Activated T-helper 1 cell treated with anti-CD3 and anti-CD28 coated beads, Interleukin-12 subunit alpha, Interleukin-12 subunit beta, Interleukin-2, Interleukin-4 antibody, amounts not matched to agents 30 ng/mL and 10 ng/mL and 1 ng/mL, durations not matched to agents 14 hours and 24 hours and 36 hours (primary cell): ENCODE measurements at regions not wholly inside any gene's neighbourhood (a gene's known extent, or its start where the extent isn't known, plus 50 kb on each side); places are given as distances from the start of the nearest gene placed in this dataset.
"Not testable (repeated sequence)": the region's sequence is repeated elsewhere in the genome, so short reads cannot be mapped to it uniquely, and the experiment has no call there.

Source experiments
- DNase-seq: peaks from one replicate; pipeline ENCODE4 v3.0.0; 2021; ENCODE audit warnings: low spot score
- H3K27ac Mint-ChIP-seq: one replicate; pipeline ENCODE4 v1.8.0; 2021; ENCODE audit warnings: mild to moderate bottlenecking, mixed read lengths
- H3K27me3 Mint-ChIP-seq: one replicate; pipeline ENCODE4 v1.8.0; 2022; ENCODE audit warnings: mild to moderate bottlenecking, moderate library complexity, mixed read lengths; ENCODE audit not compliant: insufficient read depth
- H3K36me3 Mint-ChIP-seq: one replicate; pipeline ENCODE4 v1.8.0; 2021; ENCODE audit warnings: low read depth, mixed read lengths
- H3K4me1 Mint-ChIP-seq: one replicate; pipeline ENCODE4 v1.8.0; 2021; ENCODE audit warnings: low read depth, mixed read lengths
- H3K4me3 Mint-ChIP-seq: one replicate; pipeline ENCODE4 v1.8.0; 2021; ENCODE audit warnings: mild to moderate bottlenecking, moderate library complexity, mixed read lengths
- H3K9me3 Mint-ChIP-seq: one replicate; pipeline ENCODE4 v1.8.0; 2021; ENCODE audit warnings: mixed read lengths
- intact Hi-C: fragments of 100-400 bp; cut with micrococcal nuclease; formaldehyde crosslinking; loops from one replicate; pipeline ENCODE4 v1.15.1; 2024

DNA sequence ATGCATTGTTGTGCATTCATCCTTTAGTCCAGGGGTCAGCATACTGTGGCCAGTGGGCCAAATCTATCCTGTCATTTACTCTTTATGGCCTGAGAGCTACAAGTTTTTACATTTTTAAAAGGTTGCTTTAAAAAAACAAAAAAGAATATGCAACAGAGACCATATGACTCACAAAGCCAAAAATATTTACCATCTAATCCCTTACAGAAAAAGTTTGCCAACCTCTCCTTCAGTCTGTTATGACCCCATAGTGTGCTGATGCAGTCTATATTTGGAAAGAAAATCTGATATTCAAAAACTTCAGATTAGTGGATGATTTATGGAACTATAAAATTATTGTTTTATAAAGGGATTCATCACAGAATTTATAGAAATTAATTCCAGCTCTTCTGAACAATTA lies 237.5 kb upstream of the IL12A start:
- Mint-ChIP-seq H3K36me3 (no peaks in the 10 kb centered on the region), H3K27ac (no peak overlapping the region), H3K4me3 (no peak overlapping the region), H3K9me3 (no peaks in the 10 kb centered on the region), H3K4me1 (no peaks in the 10 kb centered on the region), H3K27me3 (no peaks in the 10 kb centered on the region)
- intact Hi-C loops, result no loop called here
- DNase-seq, result no peak

DNA sequence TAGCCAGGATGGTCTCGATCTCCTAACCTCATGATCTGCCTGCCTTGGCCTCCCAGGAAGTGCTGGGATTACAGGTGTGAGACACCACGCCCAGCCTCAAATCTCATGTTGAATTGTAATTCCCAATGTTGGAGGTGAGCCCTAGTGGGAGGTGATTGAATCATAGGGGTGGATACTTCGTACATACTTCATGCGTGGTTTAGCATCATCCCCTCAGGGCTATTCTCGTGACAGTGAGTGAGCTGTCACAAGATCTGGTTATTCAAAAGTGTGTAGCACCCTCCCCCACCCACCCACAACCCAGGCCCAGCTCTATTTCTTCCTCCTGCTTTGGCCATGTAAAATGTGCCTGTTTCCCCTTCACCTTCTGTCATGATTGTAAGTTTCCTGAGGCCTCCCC lies 236.9 kb upstream of the IL12A start:
- Mint-ChIP-seq H3K36me3 (no peaks in the 10 kb centered on the region), H3K4me1 (no peaks in the 10 kb centered on the region), H3K27me3 (no peaks in the 10 kb centered on the region), H3K4me3 (no peak overlapping the region), H3K9me3 (peaks cover 2% of the 10 kb centered on the region), H3K27ac (no peak overlapping the region)
- intact Hi-C loops, result no loop called here
- DNase-seq, result no peak

DNA sequence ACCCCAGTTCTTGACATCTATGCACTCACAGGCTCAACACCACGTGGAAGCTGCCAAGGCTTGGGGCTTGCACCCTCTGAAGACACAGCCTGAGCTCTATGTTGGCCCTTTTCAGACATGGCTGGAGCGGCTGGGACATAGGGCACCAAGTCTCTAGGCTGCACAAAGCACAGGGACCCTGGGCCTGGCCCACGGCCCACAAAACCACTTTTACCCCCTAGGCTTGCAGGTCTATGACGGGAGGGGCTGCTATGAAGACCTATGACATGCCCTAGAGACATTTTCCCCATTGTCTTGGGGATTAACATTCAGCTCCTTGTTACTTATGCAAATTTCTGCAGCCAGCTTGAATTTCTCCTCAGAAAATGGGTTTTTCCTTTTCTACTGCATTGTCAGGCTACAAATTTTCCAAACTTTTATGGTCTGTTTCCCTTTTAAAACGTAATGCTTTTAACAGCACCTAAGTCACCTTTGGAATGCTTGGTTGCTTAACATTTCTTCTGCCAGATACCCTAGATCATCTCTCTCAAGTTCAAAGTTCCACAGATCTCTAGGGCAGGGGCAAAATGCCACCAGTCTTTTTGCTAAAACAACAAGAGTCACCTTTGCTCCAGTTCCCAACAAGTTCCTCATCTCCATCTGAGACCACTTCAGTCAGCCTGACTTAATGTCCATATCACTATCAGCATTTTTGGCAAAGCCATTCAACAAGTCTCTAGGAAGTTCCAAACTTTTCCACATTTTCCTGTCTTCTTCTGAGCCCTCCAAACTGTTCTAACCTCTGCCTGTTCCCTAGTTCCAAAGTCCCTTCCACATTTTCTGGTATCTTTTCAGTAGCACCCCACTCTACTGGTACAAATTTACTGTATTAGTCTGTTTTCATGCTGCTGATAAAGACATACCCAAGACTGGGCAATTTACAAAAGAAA lies 232.1 kb upstream of the IL12A start:
- H3K27ac Mint-ChIP-seq, H3K4me3 Mint-ChIP-seq, DNase-seq, H3K36me3 Mint-ChIP-seq, intact Hi-C loops, H3K9me3 Mint-ChIP-seq, H3K4me1 Mint-ChIP-seq: not testable (repeated sequence)
- H3K27me3 Mint-ChIP-seq, result peaks cover 11% of the 10 kb centered on the region

DNA sequence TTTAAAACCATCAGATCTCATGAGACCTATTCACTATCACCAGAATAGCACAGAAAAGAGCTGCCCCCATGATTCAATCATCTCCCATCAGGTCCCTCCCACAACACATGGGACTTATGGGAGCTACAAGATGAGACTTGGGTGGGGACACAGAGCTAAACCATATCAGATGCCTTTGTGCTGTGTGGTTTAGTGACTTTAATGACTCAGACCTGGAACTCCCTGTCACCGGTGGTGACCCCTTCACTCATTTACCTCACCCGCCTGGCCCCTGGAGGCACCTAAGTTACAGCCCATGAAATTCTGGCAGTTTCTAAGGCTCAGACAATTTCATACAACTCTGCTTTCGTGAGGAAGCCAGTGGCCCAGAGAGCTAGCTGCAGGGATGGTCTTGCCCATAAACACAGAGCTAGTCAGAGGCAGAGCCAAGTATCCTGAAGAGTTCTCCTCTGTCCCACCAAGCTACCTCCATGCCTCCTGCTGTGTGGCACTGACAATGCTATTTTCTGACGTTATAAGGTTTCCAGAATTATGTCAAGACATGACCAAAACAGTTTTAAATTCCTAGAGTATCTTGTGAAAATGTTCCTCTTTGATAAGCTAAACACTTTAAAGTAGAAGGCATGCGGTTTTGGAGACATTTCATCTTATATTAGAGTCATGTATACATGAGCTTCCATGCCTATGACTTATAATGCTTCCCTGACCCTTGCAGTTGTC lies 231.1 kb upstream of the IL12A start:
- H3K27ac Mint-ChIP-seq, result no peak overlapping the region
- peaks cover 3% of the 10 kb centered on the region for H3K9me3 Mint-ChIP-seq
- no peaks in the 10 kb centered on the region for H3K4me1 Mint-ChIP-seq
- peaks cover 19% of the 10 kb centered on the region for H3K27me3 Mint-ChIP-seq
- H3K36me3 Mint-ChIP-seq, result no peaks in the 10 kb centered on the region
- intact Hi-C loops, result no loop called here
- no peak for DNase-seq
- no peak overlapping the region for H3K4me3 Mint-ChIP-seq

DNA sequence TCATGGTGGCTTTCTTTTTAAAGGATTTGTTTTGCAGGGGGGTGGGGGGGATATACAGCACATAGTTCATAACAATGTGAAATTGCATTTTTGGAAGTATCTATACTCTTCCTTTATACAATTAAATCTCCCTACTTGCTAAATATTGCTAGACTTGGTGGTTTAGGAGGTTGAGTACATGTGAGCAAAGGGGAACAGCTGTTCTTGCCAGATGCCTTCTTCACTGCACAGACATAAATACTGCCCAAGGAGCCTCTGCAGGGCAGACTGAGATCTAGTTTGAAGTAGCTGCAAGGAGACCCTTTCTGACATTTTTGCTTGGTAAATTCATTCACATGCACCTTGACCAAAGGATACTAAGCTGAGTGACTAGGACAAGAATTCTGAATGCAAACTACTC lies 228.6 kb upstream of the IL12A start:
- no peak for DNase-seq
- Mint-ChIP-seq H3K4me3 (no peak overlapping the region), H3K9me3 (peaks cover 3% of the 10 kb centered on the region), H3K27ac (no peak overlapping the region), H3K36me3 (no peaks in the 10 kb centered on the region), H3K27me3 (peaks cover 32% of the 10 kb centered on the region), H3K4me1 (no peaks in the 10 kb centered on the region)
- intact Hi-C loops, result loop anchor here (5.0 to 10.0 kb wide), 2 partner anchors 467 to 1655 kb away; partner anchors contain the start of genes C3orf80 and SHOX2

DNA sequence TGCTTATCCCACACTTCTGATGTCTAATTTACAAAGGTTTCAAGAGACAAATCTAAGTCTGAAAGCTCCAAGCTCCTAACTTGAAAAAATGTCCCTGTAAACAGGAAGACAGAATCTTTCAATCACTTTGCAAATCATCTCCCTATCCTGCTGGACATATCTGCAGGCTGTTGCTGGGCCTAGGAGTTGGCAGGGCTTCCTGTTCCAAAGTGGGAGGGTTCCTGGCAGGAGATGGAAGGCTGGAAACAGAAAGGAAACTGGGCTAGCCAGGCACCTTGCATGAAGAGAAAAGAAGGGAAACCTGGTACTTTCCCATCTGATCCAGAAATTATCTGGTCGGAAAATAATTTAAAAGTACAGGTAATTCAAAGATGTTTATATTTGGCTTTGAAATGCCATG lies 227.3 kb upstream of the IL12A start:
- Mint-ChIP-seq H3K9me3 (peaks cover 3% of the 10 kb centered on the region), H3K27ac (no peak overlapping the region), H3K4me3 (no peak overlapping the region), H3K36me3 (no peaks in the 10 kb centered on the region), H3K4me1 (peaks cover 10% of the 10 kb centered on the region), H3K27me3 (peaks cover 46% of the 10 kb centered on the region)
- DNase-seq, result no peak
- intact Hi-C loops, result loop anchor here (5.0 to 10.0 kb wide), 2 partner anchors 466 to 1657 kb away; partner anchors contain the start of genes C3orf80 and SHOX2

DNA sequence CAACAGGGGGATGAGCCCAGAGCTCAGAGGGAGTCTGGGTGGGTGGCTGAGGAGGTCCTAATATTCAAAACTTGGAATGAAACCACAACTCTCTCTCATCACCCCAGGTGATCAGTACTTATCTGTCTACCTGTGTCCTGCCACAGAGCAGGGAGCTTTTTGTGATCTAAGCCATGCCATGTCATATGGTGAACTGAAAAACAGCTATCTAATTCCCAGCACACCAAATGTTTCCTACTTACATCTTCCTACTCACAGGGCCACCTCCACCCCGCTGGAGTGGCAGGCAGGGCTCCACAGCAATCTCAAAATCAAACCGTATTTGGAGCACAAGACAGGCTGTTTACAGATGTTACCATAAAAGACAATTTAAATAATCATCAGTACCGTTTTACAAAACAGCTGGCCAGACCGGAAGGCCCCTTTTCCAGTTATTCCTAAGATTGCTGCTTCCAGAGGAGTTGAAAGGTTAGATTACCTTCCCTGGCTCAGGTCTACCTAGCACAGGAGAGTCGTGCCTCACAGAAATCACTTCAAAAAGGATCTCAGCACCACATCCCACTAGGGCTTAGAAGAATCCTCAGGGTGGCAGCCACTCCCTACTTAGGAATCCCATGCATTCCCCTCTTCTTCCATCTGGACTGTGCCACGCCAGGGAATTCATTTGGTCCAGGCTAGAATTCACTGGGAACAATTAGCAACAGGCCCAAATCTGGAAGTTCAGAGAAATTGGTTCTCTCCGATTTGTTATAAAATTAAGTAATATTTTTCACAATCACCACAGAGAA lies 226.6 kb upstream of the IL12A start:
- Mint-ChIP-seq H3K27me3 (peaks cover 52% of the 10 kb centered on the region), H3K9me3 (no peaks in the 10 kb centered on the region), H3K36me3 (no peaks in the 10 kb centered on the region), H3K4me1 (peaks cover 10% of the 10 kb centered on the region), H3K4me3 (peak overlapping the region; percentile 15), H3K27ac (no peak overlapping the region)
- no peak for DNase-seq
- intact Hi-C loops, result loop anchor here (5.0 to 10.0 kb wide), 2 partner anchors 465 to 1657 kb away; partner anchors contain the start of genes C3orf80 and SHOX2

DNA sequence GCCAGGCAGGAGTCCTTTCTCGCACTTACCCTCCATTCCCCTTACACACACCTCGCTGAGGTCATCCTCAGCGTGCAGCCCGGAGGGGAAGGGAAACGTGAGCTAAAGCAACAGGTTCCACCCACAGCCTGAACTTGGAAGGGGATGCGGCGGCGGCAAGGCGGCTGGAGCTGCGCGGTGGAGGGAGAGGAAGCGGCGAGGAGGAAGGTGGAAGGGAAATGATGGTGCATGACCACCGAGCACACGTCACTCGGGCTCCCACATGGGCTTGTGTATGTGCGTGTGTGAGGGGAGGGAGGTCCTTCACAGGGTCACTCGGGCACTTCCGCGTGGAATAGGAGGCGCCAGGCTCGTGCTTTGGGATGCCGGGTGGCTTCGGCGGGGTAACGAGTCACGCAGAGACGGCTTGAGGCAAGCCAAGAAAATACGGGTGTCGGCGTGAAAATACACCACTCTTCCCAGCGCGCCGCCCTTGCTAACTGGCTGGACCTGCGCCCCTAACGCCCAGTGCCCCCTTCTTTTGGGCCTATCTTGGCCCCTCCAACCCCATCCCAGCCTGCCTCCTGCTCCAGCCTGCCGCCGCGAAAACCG lies 225.5 kb upstream of the IL12A start:
- Mint-ChIP-seq H3K4me1 (peaks cover 10% of the 10 kb centered on the region), H3K27me3 (peaks cover 60% of the 10 kb centered on the region), H3K4me3 (peak overlapping the region; percentile 87), H3K9me3 (no peaks in the 10 kb centered on the region), H3K27ac (peak overlapping the region; percentile 67), H3K36me3 (no peaks in the 10 kb centered on the region)
- intact Hi-C loops, result loop anchor here (5.0 to 10.0 kb wide), 2 partner anchors 464 to 1658 kb away; partner anchors contain the start of genes C3orf80 and SHOX2
- peak; percentile 16 for DNase-seq

DNA sequence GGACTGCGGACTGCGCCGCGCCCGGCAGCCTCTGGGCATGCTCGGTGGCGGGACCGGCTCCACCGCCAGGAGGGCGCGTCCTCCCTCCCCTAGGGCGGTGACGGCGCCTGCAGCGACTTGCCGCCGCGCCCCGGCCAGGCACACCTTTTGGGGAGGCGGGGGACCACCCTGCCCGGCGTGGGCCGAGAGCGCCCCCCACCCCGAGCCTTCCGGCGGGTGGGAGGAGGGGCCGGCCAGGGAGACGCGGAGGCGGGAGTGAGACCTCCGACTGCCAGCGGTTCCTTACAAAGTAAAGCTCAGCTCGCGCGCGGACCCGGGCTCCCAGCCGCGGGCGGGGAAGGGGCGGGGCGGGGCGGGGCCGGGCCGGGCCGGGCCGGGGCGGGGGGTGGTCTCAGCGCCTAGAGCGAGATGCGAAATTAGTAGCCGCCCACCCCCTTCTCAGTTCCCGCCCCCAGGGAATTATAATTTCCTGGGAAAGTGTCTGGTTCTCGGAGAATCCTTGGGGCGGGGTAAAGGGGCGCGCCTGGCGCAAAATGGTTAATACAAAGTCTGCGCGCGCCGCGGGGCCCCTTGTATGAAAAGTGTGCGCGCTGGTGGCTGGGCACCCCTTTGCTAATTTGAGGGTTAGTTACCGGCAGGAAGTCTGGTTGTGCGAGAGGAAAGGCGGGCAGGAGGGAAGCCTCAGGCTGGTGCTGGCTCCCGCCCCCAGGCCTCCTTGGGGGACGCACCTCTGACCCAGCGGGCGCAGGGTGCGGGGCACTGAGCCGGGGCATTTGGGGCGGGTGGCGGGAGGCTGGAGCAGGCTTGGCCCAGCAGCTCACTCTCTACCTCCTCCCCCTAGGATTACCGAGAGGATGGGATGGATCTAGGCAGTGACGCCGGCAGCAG lies 224.8 kb upstream of the IL12A start:
- intact Hi-C loops, result loop anchor here (5.0 to 10.0 kb wide), 2 partner anchors 463 to 1659 kb away; partner anchors contain the start of genes C3orf80 and SHOX2
- H3K36me3 Mint-ChIP-seq, result no peaks in the 10 kb centered on the region
- peaks cover 10% of the 10 kb centered on the region for H3K4me1 Mint-ChIP-seq
- peak; percentile 33 for DNase-seq
- peaks cover 66% of the 10 kb centered on the region for H3K27me3 Mint-ChIP-seq
- H3K27ac Mint-ChIP-seq, result peak overlapping the region; percentile 67
- H3K9me3 Mint-ChIP-seq, result no peaks in the 10 kb centered on the region
- peak overlapping the region; percentile 87 for H3K4me3 Mint-ChIP-seq

DNA sequence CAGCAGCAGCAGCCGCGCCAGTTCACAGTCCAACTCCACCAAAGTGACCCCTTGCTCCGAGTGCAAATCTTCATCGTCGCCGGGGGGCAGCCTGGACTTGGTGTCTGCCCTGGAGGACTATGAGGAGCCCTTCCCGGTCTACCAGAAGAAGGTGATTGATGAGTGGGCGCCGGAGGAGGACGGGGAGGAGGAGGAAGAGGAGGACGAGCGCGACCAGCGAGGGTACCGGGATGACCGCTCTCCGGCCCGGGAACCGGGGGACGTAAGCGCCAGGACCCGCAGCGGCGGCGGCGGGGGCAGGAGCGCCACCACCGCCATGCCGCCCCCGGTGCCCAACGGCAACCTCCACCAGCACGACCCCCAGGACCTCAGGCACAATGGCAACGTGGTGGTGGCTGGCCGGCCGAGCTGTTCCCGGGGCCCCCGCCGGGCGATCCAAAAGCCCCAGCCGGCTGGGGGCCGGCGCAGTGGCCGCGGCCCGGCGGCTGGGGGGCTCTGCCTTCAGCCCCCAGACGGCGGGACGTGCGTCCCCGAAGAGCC lies 224.1 kb upstream of the IL12A start:
- Mint-ChIP-seq H3K4me3 (peak overlapping the region; percentile 83), H3K9me3 (no peaks in the 10 kb centered on the region), H3K27me3 (peaks cover 66% of the 10 kb centered on the region), H3K27ac (no peak overlapping the region), H3K36me3 (no peaks in the 10 kb centered on the region), H3K4me1 (peaks cover 10% of the 10 kb centered on the region)
- no peak for DNase-seq
- intact Hi-C loops, result loop anchor here (5.0 to 10.0 kb wide), 2 partner anchors 463 to 1660 kb away; partner anchors contain the start of genes C3orf80 and SHOX2
